ENCODE measurements at regions not wholly inside any gene's neighbourhood (a gene's known extent, or its start where the extent isn't known, plus 50 kb on each side); places are given as distances from the start of the nearest gene placed in this dataset.
"Not testable (repeated sequence)": the region's sequence is repeated elsewhere in the genome, so short reads cannot be mapped to it uniquely, and the experiment has no call there.

DNA sequence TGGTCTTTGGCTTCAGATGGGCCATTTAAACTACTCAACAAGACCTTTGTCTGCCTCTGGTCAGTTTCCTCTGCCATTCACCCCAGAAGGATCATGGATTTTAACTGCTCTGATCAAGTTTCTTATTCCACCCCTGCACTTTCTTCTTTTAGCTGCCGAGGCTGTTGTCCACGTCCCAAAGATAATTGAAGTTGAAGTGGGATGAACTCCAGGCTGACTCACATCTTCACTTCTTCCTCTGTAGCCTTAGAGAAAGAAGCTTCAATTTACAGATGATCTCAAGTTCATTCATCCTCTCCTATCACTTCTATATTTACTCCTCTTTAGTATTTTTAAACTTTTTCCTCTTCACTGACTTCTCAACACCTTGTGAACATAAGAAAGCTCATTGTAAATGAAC, 651.6 kb downstream of the UTRN start:
- DNase-seq = no peak

DNA sequence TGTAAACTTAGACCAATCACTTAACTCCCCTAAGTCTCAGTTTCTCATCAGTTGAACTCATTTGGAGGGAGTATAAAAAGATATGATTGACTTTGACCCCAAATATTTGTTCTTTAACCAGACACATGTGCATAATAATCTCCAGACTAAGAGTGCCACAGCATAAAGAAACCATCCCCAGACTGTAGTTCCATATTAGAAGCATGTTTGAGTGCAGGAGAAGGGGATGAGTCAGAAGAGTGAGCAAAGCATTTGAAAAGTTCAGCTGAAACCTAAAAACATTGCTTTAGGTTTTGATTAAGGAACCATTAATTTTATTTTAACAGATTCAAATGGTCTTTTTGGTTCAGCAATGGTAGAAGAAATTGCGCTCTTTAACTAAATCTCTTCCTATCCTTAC, 654.8 kb downstream of the UTRN start:
- DNase-seq = no peak

- DNase-seq = no peak
These were observed 659.0 kb downstream of the UTRN start for GRCh38 chr6:144944106-144944505.

DNA sequence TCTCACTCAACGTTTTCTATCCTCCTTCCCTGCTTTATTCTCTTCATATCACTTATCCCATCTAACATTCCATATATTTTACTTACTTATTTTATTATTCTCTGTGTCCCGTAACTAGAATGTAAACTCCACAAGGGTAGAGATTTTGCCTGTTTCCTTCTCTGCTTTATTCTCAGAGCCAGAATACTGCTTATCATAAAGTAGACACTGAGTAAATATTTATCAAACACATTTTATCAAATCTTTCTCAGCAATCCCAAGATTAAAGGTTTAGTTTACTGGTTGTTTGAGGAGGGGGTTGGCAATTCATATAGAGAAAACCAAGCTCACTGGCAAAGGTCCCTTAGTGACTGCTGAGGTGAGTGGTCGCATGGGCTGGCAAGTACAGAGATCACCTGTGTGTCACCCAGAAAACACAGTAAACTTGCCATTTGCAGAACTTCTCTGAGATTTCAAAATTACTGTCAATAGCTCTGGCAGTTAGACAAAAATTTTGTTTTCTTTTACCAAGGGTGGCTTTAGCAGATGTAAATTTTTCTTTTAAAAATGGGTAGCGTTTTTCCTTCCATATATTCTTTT, 662.4 kb downstream of the UTRN start:
- no peak for DNase-seq

GRCh38 chr6:144951730-144952437, 666.7 kb downstream of the UTRN start:
- DNase-seq = no peak

- no peak for DNase-seq
These were observed 667.5 kb downstream of the UTRN start for GRCh38 chr6:144952456-144953240.

- no peak for DNase-seq
These were observed 668.6 kb downstream of the UTRN start for GRCh38 chr6:144953552-144954240.

DNA sequence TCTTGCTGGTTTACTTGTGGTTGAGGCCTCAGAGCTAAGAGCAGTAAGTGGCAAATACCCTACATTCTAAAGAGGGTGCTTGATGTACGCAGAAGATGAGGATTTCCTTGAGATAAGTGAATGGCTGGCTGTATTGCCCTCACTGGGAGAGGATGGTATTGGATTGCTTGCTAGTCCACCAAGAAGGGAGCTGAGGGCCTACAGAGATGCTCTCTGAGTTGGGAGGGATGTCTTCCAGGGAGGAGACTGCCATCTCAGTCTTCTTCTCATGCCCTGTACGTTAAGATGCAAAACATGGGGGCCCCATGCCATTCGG, 669.1 kb downstream of the UTRN start:
- DNase-seq = no peak

- no peak for DNase-seq
These were observed 670.3 kb downstream of the UTRN start for GRCh38 chr6:144955392-144955791.

- no peak for DNase-seq
These were observed 670.7 kb downstream of the UTRN start for GRCh38 chr6:144955859-144956258.

DNA sequence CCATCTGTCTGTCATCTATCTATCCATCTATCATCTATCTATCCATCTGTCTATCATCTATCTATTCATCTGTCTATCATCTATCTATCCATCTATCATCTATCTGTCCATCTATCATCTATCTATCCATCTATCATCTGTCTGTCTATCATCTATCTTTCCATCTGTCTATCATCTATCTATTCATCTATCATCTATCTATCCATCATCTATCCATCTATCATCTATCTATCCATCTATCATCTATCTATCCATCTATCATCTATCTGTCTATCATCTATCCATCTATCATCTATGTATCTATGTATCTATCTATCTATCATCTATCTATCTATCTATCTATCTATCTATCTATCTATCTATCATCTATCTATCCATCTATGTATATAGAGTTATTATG, 671.6 kb downstream of the UTRN start:
- DNase-seq = not testable (repeated sequence)

GRCh38 chr6:144957236-144957937, 672.3 kb downstream of the UTRN start:
- DNase-seq = no peak

DNA sequence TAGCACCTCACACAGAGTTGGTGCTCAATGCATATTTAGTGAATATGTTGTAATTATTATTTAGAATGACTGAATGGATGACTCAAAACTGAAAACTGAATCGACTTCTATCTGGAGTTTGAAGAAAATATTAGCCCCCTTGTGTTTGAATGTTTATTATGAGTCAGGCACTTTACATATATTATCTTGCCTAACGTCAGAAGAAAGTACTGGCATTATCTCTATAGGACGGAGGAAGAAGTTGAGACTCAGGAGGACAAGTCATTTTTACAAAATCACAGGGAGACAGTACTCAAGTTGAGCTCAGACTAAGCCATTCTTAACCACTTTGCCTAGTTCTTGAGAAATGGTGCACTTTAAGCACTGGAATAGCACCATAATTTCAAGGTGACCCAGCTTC, 684.0 kb downstream of the UTRN start:
- DNase-seq = no peak

- DNase-seq = no peak
These were observed 684.6 kb downstream of the UTRN start for GRCh38 chr6:144969602-144970272.

DNA sequence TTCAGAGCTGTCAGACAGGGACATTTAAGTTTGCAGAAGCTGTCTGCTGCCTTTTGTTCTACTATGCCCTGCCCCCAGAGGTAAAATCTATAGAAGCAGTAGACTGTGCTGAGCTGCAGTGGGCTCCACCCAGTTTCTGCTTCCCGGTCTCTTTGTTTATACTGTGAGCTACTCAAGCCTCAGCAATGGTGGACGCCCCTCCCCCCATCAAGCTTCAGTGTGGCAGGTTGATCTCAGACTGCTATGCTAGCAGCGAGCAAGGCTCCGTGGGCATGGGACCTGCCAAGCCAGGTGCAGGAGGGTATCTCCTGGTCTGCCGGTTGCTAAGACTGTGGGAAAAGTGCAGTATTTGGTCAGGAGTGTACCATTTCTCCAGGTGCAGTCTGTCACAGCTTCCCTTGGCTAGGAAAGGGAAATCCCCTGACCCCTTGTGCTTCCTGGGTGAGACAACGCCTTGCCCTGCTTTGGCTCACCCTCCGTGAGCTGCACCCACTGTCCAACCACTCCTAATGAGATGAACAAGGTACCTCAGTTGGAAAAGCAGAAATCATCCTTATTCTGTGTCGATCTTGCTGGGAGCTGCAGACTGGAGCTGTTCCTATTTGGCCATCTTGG, 692.2 kb downstream of the UTRN start:
- not testable (repeated sequence) for DNase-seq

- no peak for DNase-seq
These were observed 693.1 kb downstream of the UTRN start for GRCh38 chr6:144978208-144978607.

DNA sequence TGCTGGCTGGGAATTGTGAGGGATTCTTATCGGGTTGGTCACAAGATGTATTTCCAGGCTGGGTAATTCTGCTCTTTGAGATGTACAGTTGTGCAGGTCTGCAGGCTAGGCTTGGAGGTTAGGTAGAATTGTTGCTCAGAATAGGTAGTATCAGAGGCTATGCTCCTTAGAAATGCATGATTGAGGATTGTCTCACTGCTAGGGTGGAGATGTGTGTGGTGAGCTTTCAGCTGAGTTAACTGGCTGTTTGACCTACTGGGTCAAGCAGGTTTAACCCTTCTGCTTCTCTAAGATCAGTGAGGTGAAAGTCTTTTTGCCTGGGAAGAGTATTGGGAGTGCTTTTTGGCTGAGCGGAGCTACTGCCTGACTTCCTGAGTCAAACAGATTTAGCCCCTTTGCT, 701.1 kb downstream of the UTRN start:
- no peak for DNase-seq

DNA sequence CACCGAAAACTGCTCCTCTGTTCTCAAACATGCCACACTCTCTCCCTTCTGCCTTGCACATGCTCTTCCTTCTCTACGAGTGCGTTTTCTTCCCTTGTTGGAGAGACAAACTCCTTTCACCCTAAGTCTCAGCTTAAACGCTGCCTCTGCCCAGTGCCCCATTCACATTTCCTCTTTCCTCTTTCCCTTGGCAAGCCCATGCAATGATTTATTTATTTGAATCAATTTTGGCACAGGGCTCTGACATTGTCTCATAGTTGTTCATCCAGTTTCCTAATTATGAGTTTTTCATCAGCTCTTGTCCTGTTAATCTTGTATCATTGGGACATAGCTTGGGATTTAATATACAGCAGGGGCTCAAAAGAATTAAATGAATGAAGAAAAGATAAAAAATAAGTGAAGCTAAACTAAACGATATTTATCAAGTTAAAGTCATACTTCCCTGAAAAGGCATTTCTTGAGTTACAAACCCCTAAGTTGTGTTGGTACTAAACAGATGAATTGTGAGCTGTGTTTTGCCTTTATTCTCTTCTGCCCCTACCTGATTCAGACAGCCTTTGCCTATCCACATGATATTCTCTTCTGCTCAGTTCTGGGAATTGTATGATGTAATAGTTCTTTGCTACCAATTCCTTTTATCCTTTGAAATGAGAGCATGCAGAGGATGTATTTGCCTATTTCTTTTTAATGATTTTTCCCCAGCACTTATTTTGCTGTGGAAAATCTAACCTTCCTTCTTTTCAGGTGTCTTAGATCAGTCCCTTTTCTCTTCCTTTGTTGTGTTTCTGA, 704.4 kb downstream of the UTRN start:
- no peak for DNase-seq

GRCh38 chr6:144990784-144991183, 705.6 kb downstream of the UTRN start:
- DNase-seq = no peak

- DNase-seq = no peak
These were observed 708.7 kb downstream of the UTRN start for GRCh38 chr6:144993870-144994269.

DNA sequence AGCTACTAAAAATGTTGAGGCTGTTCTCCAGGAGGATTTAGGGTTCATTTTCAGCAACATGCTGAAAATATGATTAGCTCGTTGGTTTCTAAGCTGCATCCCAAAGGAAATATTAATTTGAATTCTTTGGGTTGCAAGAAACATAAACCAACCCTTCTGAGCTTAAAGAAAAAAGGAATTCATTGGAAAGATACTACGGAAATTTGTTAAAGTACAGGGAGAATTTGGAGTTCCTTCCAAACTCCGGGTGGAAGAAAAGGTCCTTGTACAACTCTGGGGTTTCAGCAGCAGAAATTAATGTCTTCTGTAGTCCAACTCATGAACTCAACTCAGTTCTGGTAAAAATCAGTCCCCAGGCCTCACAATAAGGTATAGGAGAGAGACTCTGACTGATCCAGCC, 712.9 kb downstream of the UTRN start:
- DNase-seq = no peak

All from activated CD8-positive, alpha-beta memory T cell treated with anti-CD3 and anti-CD28 coated beads, Interleukin-2, amount 50 U/mL, for 48 hours (primary cell).